ENCODE measurements at regions not wholly inside any gene's neighbourhood (a gene's known extent, or its start where the extent isn't known, plus 50 kb on each side); places are given as distances from the start of the nearest gene placed in this dataset.
A peak's percentile ranks its signal among the peaks of the same experiment; 100 is the strongest.

DNA sequence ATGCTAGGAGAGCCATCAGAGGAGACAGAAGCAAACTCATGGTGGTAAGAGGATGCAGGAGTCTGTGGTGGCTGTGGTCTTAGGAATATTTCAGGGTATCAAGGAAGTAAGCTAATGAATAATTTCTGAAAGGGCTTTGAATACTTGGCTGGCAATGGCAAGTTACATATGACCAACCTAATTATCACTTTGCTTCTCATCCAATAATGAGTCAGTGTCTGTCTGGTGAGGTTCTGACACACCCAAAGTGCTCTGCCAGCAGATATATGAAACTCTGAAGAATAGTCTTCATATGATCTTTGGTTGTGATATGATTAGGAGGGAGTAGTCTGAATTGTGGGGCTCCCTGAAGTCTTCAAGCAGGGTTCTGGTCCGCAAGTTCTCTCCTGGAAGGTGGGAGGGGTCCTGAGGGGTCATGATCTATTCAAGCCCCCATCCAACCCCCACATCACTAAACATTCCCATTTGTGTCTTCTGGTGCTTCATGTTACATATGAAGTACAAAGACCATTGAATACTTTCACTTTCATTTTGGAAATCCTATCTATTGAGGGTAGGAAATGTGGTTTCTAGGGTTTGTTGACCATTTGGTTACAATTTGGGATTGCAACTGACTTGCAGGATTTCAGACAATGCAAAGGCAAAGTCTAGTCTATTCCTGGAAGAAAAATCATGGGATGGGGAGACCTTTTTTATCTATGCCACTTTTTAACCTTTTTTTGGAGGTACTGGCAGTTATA lies 199.9 kb upstream of the CDKN2B start:
- no peak overlapping the region for H3K9ac ChIP-seq (ENCODE audit: control insufficient read depth, insufficient read depth, low read length)
- H3K4me2 ChIP-seq (ENCODE audit: control insufficient read depth, insufficient read depth): peak overlapping the region; percentile 25; the same call in 1 of the 2 replicates
- intact Hi-C loops (cut with micrococcal nuclease; ENCODE audit: unreplicated experiment): no loop called here
- no peak overlapping the region for H3K27ac ChIP-seq (ENCODE audit: control insufficient read depth, insufficient read depth)
- in situ Hi-C loops (cut with MboI): no loop called here
- no peak overlapping the region for H3K4me3 ChIP-seq
- ChIA-PET CTCF (no interaction called here), RAD21 (ENCODE audit: unreplicated experiment) (no interaction called here), SMC1A (ENCODE audit: uncharacterized antibody, unreplicated experiment) (no interaction called here), POLR2A (no interaction called here)
- H2AFZ ChIP-seq (ENCODE audit: control insufficient read depth, low read depth, low read length): no peak overlapping the region
- H3K27me3 ChIP-seq (replicated peaks in 1 of 2; ENCODE audit: control insufficient read depth in 2 of 2, insufficient read depth in 2 of 2, low read length in 1 of 2): no peaks in the 10 kb centered on the region; a peak in 1 of 4 replicates
- WGBS (ENCODE audit: insufficient coverage, insufficient replicate concordance, low lambda C conversion rate, missing lambda C conversion rate): 0% methylated on average over 1 of the region's 1 CpG
- ATAC-seq (no peak; the same call in 2 of the 3 replicates), DNase-seq (ENCODE audit: low read depth, low spot score) (no peak), FAIRE-seq (no peak)
- H3K9me3 ChIP-seq (replicated peaks; ENCODE audit: control insufficient read depth, insufficient read depth, low read length): no peaks in the 10 kb centered on the region
- no peaks in the 10 kb centered on the region for H3K79me2 ChIP-seq (ENCODE audit: control insufficient read depth, insufficient read depth, low read length)
- H4K20me1 ChIP-seq (ENCODE audit: control insufficient read depth, insufficient read depth): no peaks in the 10 kb centered on the region
- no peaks in the 10 kb centered on the region for H3K36me3 ChIP-seq (ENCODE audit: control insufficient read depth in 2 of 2, insufficient read depth in 2 of 2, low read length in 1 of 2)
- no peak for TF ChIP-seq ZSCAN29 (IDR thresholded peaks at IDR 0.05)
- TF ChIP-seq NR2F1 (conservative IDR thresholded peaks at IDR 0.05): no peak
- TF ChIP-seq, protein P1, sequence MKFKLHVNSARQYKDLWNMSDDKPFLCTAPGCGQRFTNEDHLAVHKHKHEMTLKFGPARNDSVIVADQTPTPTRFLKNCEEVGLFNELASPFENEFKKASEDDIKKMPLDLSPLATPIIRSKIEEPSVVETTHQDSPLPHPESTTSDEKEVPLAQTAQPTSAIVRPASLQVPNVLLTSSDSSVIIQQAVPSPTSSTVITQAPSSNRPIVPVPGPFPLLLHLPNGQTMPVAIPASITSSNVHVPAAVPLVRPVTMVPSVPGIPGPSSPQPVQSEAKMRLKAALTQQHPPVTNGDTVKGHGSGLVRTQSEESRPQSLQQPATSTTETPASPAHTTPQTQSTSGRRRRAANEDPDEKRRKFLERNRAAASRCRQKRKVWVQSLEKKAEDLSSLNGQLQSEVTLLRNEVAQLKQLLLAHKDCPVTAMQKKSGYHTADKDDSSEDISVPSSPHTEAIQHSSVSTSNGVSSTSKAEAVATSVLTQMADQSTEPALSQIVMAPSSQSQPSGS (IDR thresholded peaks at IDR 0.05; ENCODE audit: low read length): no peak
- no peak for TF ChIP-seq SMAD5 (IDR thresholded peaks at IDR 0.05; ENCODE audit: low read depth)
- TF ChIP-seq MEF2A (IDR thresholded peaks at IDR 0.05; ENCODE audit: insufficient read depth, low read depth, low read length): no peak
- TF ChIP-seq, protein P2, sequence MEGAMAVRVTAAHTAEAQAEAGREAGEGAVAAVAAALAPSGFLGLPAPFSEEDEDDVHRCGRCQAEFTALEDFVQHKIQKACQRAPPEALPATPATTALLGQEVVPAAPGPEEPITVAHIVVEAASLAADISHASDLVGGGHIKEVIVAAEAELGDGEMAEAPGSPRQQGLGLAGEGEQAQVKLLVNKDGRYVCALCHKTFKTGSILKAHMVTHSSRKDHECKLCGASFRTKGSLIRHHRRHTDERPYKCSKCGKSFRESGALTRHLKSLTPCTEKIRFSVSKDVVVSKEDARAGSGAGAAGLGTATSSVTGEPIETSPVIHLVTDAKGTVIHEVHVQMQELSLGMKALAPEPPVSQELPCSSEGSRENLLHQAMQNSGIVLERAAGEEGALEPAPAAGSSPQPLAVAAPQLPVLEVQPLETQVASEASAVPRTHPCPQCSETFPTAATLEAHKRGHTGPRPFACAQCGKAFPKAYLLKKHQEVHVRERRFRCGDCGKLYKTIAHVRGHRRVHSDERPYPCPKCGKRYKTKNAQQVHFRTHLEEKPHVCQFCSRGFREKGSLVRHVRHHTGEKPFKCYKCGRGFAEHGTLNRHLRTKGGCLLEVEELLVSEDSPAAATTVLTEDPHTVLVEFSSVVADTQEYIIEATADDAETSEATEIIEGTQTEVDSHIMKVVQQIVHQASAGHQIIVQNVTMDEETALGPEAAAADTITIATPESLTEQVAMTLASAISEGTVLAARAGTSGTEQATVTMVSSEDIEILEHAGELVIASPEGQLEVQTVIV (IDR thresholded peaks at IDR 0.05; ENCODE audit: borderline replicate concordance, partially characterized antibody): no peak
- TF ChIP-seq MTA3 (IDR thresholded peaks at IDR 0.05; ENCODE audit: borderline replicate concordance, low read length): no peak
- TF ChIP-seq CHD2 (IDR thresholded peaks at IDR 0.05; ENCODE audit: borderline replicate concordance, low read depth, low read length): no peak
- TF ChIP-seq NFXL1 (IDR thresholded peaks at IDR 0.05; ENCODE audit: borderline replicate concordance): no peak
- no peaks in the 10 kb centered on the region for H3K4me1 ChIP-seq (ENCODE audit: control insufficient read depth, insufficient read depth, low read length)
- no TSS peak for BruUV-seq (replicated peaks)
